ENCODE measurements at regions not wholly inside any gene's neighbourhood (a gene's known extent, or its start where the extent isn't known, plus 50 kb on each side); places are given as distances from the start of the nearest gene placed in this dataset.

DNA sequence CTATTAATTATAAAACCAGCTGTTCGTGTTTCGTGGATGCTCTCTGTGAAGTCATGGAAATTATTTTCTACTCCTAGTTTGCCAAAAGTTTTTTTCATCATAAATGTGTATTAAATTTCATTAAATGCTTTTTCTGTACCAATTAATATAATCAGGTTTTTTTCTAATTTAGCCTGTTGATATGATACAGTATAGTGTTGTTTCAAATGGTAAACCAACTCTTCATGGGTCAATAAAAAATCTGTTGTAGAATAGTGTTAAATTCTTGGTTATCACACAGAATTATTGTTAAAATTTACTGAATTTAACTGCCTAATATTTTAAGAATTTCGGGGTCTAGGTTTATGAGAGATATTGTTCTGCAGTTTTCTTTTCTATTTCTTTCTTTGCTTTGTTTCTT, 505.9 kb upstream of the MANEA start:
- peaks cover 0 to 3% of the 10 kb centered on the region in 2 donors for H3K9me3 ChIP-seq (ENCODE audit: control insufficient read depth in 2 of 2, insufficient read depth in 1 of 2, low read length in 1 of 2)
- H3K4me3 ChIP-seq (ENCODE audit: low read length in 2 of 2), result no peak overlapping the region
- no peaks in the 10 kb centered on the region for H3K36me3 ChIP-seq (ENCODE audit: control insufficient read depth in 2 of 2, insufficient read depth in 2 of 2, low read length in 1 of 2)
- H3K27me3 ChIP-seq (ENCODE audit: control insufficient read depth in 2 of 2, insufficient read depth in 1 of 2, low read length in 1 of 2), result no peaks in the 10 kb centered on the region
- H3K4me1 ChIP-seq (ENCODE audit: control insufficient read depth in 2 of 2, insufficient read depth in 2 of 2, low read length in 2 of 2), result no peaks in the 10 kb centered on the region
- no peak overlapping the region for H3K27ac ChIP-seq (ENCODE audit: low read depth in 1 of 2, low read length in 1 of 2)
- DNase-seq (ENCODE audit: low read depth in 6 of 9, low spot score in 9 of 9), result no peak
- WGBS, result 93% methylated on average over 3 of the region's 3 CpGs

DNA sequence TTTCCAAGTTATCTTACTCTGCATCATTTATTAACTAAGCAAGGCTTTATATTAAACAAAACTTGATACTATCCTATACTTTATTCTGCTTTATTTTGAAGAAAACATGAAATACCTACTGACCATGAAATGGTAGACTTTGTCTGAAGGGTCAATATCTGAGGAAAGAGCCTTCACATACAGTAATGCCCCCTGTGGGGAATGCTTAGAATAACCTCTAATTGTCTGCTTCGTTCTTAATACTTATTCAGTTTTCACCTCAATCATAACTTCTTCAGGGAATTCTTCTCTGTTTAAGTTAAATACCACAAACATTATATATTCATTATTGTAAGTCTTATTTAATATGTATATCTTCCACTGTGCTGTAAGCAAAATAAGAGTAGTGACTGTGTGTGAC, 498.9 kb upstream of the MANEA start:
- no peak for DNase-seq (ENCODE audit: low read depth in 6 of 9, low spot score in 9 of 9)
- H3K4me1 ChIP-seq (ENCODE audit: control insufficient read depth in 2 of 2, insufficient read depth in 2 of 2, low read length in 2 of 2), result no peaks in the 10 kb centered on the region
- H3K9me3 ChIP-seq (ENCODE audit: control insufficient read depth in 2 of 2, insufficient read depth in 1 of 2, low read length in 1 of 2), result no peaks in the 10 kb centered on the region
- no peak overlapping the region for H3K27ac ChIP-seq (ENCODE audit: low read depth in 1 of 2, low read length in 1 of 2)
- no peaks in the 10 kb centered on the region for H3K36me3 ChIP-seq (ENCODE audit: control insufficient read depth in 2 of 2, insufficient read depth in 2 of 2, low read length in 1 of 2)
- 68% methylated on average over 1 of the region's 1 CpG for WGBS
- H3K4me3 ChIP-seq (ENCODE audit: low read length in 2 of 2), result no peak overlapping the region
- H3K27me3 ChIP-seq (ENCODE audit: control insufficient read depth in 2 of 2, insufficient read depth in 1 of 2, low read length in 1 of 2), result no peaks in the 10 kb centered on the region

DNA sequence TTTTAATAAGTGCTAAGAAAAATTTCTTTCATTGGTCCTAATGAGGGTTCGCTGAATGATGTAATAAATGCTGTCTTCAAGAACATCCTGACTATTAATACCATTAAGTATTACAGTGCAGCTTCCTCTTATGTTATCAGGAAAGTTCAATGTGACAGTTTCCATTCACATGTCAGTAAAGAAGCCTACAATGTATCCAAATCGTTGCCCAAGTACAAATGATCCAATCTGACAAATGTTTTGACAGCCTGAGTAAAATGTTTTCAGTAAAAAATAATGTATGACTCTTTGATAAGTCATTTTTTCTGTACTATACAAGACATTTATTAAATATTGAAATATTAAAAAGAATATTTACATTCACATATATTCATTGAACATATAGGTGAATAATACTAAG, 496.1 kb upstream of the MANEA start:
- Histone ChIP-seq H3K27me3 (ENCODE audit: control insufficient read depth in 2 of 2, insufficient read depth in 1 of 2, low read length in 1 of 2) (no peaks in the 10 kb centered on the region), H3K4me3 (ENCODE audit: low read length in 2 of 2) (no peak overlapping the region), H3K36me3 (ENCODE audit: control insufficient read depth in 2 of 2, insufficient read depth in 2 of 2, low read length in 1 of 2) (no peaks in the 10 kb centered on the region), H3K4me1 (ENCODE audit: control insufficient read depth in 2 of 2, insufficient read depth in 2 of 2, low read length in 2 of 2) (no peaks in the 10 kb centered on the region), H3K9me3 (ENCODE audit: control insufficient read depth in 2 of 2, insufficient read depth in 1 of 2, low read length in 1 of 2) (no peaks in the 10 kb centered on the region), H3K27ac (ENCODE audit: low read depth in 1 of 2, low read length in 1 of 2) (no peak overlapping the region)
- DNase-seq (ENCODE audit: low read depth in 6 of 9, low spot score in 9 of 9), result no peak
- 58% methylated on average over 2 of the region's 2 CpGs for WGBS

DNA sequence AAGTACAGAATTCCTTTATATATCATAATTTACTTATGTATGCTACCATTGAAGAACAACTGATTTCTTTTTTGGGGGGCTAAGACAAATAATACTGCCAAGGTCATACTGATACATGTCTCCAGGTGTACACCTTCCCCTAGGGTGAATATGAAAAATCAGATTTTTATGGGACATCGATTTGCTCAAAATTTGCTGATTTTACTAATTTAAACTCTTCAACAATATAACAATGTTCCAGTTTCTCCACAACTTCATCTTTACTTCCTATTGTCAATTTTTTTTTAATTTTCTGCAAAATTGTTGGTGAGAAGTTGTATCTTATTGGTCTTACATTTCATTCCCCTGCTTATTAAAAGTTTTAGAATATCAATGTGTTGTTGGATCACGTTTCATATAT, 495.4 kb upstream of the MANEA start:
- WGBS, result 90% methylated on average over 2 of the region's 2 CpGs
- no peaks in the 10 kb centered on the region for H3K9me3 ChIP-seq (ENCODE audit: control insufficient read depth in 2 of 2, insufficient read depth in 1 of 2, low read length in 1 of 2)
- no peaks in the 10 kb centered on the region for H3K36me3 ChIP-seq (ENCODE audit: control insufficient read depth in 2 of 2, insufficient read depth in 2 of 2, low read length in 1 of 2)
- no peaks in the 10 kb centered on the region for H3K4me1 ChIP-seq (ENCODE audit: control insufficient read depth in 2 of 2, insufficient read depth in 2 of 2, low read length in 2 of 2)
- no peaks in the 10 kb centered on the region for H3K27me3 ChIP-seq (ENCODE audit: control insufficient read depth in 2 of 2, insufficient read depth in 1 of 2, low read length in 1 of 2)
- no peak overlapping the region for H3K4me3 ChIP-seq (ENCODE audit: low read length in 2 of 2)
- H3K27ac ChIP-seq (ENCODE audit: low read depth in 1 of 2, low read length in 1 of 2), result no peak overlapping the region
- no peak for DNase-seq (ENCODE audit: low read depth in 6 of 9, low spot score in 9 of 9)

DNA sequence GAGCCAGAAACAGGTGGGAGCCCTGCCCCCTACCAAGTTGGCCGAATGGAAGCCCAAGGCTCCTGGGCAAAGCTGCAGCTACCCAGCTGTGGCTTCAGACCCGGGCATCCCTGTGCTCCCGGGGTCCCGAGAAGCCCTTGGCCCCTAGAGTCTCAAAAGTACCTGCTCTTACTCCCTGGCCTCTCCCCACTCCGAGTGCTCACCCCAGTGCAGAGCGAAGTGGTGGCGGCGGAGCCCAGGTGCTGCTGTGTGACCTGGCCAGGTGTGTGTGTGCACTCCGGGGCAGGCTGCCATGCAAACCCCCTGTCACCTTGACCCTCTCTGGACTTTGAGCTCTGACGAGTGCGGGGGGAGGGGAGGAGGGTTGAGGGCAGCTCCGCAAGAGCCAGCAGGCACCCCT, 493.8 kb upstream of the MANEA start:
- WGBS, result 93% methylated on average over 12 of the region's 12 CpGs
- Histone ChIP-seq H3K36me3 (ENCODE audit: control insufficient read depth in 2 of 2, insufficient read depth in 2 of 2, low read length in 1 of 2) (no peaks in the 10 kb centered on the region), H3K4me1 (ENCODE audit: control insufficient read depth in 2 of 2, insufficient read depth in 2 of 2, low read length in 2 of 2) (no peaks in the 10 kb centered on the region), H3K27me3 (ENCODE audit: control insufficient read depth in 2 of 2, insufficient read depth in 1 of 2, low read length in 1 of 2) (no peaks in the 10 kb centered on the region), H3K4me3 (ENCODE audit: low read length in 2 of 2) (no peak overlapping the region), H3K9me3 (ENCODE audit: control insufficient read depth in 2 of 2, insufficient read depth in 1 of 2, low read length in 1 of 2) (no peaks in the 10 kb centered on the region), H3K27ac (ENCODE audit: low read depth in 1 of 2, low read length in 1 of 2) (no peak overlapping the region)
- DNase-seq (ENCODE audit: low read depth in 6 of 9, low spot score in 9 of 9), result no peak

DNA sequence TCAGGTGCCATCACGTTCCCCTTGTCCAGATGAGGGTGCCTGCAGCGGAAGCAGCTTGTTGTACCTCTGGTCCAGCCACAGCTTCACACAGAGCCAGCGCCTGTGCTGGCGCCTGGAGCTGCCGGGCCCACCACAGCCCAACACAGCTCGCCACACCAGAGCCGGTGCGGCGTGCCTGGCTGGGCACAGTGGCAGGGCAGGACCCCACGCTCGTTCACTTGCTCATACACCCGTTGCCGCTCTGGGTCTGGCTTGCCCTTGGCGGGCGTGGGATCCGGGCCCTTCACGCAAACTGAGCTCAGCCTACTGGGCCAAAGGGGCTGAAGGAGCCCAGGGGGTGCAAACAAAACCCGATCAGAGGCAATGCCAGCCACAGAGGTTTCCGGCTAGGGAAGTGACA, 492.5 kb upstream of the MANEA start:
- DNase-seq (ENCODE audit: low read depth in 6 of 9, low spot score in 9 of 9), result no peak
- H3K27ac ChIP-seq (ENCODE audit: low read depth in 1 of 2, low read length in 1 of 2), result no peak overlapping the region
- no peaks in the 10 kb centered on the region for H3K4me1 ChIP-seq (ENCODE audit: control insufficient read depth in 2 of 2, insufficient read depth in 2 of 2, low read length in 2 of 2)
- WGBS, result 94% methylated on average over 19 of the region's 19 CpGs
- no peak overlapping the region for H3K4me3 ChIP-seq (ENCODE audit: low read length in 2 of 2)
- H3K9me3 ChIP-seq (ENCODE audit: control insufficient read depth in 2 of 2, insufficient read depth in 1 of 2, low read length in 1 of 2), result no peaks in the 10 kb centered on the region
- H3K36me3 ChIP-seq (ENCODE audit: control insufficient read depth in 2 of 2, insufficient read depth in 2 of 2, low read length in 1 of 2), result no peaks in the 10 kb centered on the region
- H3K27me3 ChIP-seq (ENCODE audit: control insufficient read depth in 2 of 2, insufficient read depth in 1 of 2, low read length in 1 of 2), result no peaks in the 10 kb centered on the region

DNA sequence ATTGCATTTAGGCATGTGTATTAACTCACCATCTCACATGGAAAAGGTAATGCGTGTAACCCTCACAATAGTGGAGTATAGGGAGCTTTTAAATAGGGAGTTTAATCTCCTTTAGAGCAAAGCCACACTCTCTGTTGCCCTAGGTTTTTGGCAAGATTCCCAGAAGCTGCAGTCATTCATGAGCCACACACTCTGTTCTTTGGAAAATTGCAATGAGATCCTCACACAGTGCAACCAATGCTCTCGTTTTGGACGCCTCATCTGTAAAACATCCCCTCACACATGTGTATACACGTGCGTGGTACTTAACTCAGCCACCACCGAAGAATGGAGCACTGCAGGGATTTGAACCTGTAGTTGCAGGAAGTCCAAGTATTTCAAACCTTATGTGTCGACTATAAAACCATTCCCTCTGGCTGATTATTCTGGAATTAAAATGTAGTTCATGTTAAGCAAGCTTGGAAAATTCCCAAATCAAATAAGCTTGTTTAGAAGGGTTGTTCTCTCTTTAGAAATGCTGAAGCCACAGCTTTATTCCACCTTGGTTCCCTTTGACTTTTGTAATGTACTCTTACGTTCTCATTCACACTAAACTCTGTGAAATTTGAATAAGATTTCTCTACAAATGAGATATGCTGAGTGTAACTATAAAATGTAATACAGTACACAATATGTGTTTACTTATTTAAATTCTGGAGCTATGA, 489.8 kb upstream of the MANEA start:
- Histone ChIP-seq H3K36me3 (ENCODE audit: control insufficient read depth in 2 of 2, insufficient read depth in 2 of 2, low read length in 1 of 2) (no peaks in the 10 kb centered on the region), H3K9me3 (ENCODE audit: control insufficient read depth in 2 of 2, insufficient read depth in 1 of 2, low read length in 1 of 2) (no peaks in the 10 kb centered on the region), H3K27me3 (ENCODE audit: control insufficient read depth in 2 of 2, insufficient read depth in 1 of 2, low read length in 1 of 2) (no peaks in the 10 kb centered on the region), H3K4me3 (ENCODE audit: low read length in 2 of 2) (no peak overlapping the region), H3K4me1 (ENCODE audit: control insufficient read depth in 2 of 2, insufficient read depth in 2 of 2, low read length in 2 of 2) (no peaks in the 10 kb centered on the region), H3K27ac (ENCODE audit: low read depth in 1 of 2, low read length in 1 of 2) (no peak overlapping the region)
- peak in 1 of 9 donors; percentile 8 for DNase-seq (ENCODE audit: low read depth in 6 of 9, low spot score in 9 of 9)
- WGBS, result 77% methylated on average over 8 of the region's 8 CpGs

DNA sequence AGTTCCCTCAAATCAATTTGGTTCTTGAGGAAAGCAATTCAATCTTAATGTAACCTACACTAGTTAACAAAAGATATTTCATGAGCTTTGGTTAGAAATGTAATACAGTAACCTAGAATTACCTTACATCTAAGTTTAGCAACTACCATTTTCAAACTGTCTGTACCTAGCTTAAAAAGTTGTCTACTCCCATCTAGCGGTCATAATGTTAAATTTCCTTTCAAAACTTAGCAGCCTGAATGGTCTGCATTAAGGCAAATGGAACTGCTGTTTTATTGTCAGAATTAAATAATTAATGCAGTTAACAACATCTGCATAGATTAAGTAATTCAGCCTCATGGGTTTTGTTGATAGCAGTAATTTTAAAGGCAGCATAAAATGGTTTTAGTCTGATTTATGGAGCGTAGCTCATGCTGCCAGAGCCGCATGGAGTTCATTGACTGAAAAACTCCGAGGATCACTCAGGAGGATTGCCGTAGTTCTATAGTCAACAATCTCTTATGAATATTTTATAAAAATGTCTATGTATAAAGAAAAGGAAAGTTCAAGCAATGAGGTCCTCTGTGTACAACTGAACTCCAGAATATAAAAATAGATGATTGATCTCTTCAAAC, 485.4 kb upstream of the MANEA start:
- peak in 3 of 9 donors; percentile 2 to 22 (median 4) for DNase-seq (ENCODE audit: low read depth in 6 of 9, low spot score in 9 of 9)
- H3K4me1 ChIP-seq (ENCODE audit: control insufficient read depth in 2 of 2, insufficient read depth in 2 of 2, low read length in 2 of 2), result no peaks in the 10 kb centered on the region
- H3K36me3 ChIP-seq (ENCODE audit: control insufficient read depth in 2 of 2, insufficient read depth in 2 of 2, low read length in 1 of 2), result no peaks in the 10 kb centered on the region
- no peak overlapping the region for H3K27ac ChIP-seq (ENCODE audit: low read depth in 1 of 2, low read length in 1 of 2)
- H3K4me3 ChIP-seq (ENCODE audit: low read length in 2 of 2), result no peak overlapping the region
- H3K9me3 ChIP-seq (ENCODE audit: control insufficient read depth in 2 of 2, insufficient read depth in 1 of 2, low read length in 1 of 2), result no peaks in the 10 kb centered on the region
- WGBS, result 67% methylated on average over 5 of the region's 5 CpGs
- no peaks in the 10 kb centered on the region for H3K27me3 ChIP-seq (ENCODE audit: control insufficient read depth in 2 of 2, insufficient read depth in 1 of 2, low read length in 1 of 2)

DNA sequence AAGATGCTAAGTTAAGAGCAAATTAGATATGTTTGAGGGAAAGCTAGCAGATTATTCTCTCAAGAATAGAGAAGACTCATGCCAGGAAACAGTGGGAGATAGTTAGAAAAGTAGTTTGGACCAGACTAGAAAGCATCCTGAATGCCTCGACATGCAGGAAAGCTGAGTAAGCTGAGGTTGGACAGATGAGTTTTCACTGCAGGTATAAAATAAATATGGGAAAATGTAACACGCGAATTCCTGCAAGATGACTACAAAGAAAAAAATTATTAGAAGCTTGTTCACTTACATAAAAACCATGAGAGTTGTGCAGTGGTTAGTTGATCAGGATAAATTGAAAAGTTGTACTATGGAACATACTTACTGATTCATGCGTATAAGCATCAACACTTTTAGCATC, 484.2 kb upstream of the MANEA start:
- H3K27ac ChIP-seq (ENCODE audit: low read depth in 1 of 2, low read length in 1 of 2), result no peak overlapping the region
- no peak for DNase-seq (ENCODE audit: low read depth in 6 of 9, low spot score in 9 of 9)
- no peaks in the 10 kb centered on the region for H3K9me3 ChIP-seq (ENCODE audit: control insufficient read depth in 2 of 2, insufficient read depth in 1 of 2, low read length in 1 of 2)
- H3K4me1 ChIP-seq (ENCODE audit: control insufficient read depth in 2 of 2, insufficient read depth in 2 of 2, low read length in 2 of 2), result no peaks in the 10 kb centered on the region
- no peak overlapping the region for H3K4me3 ChIP-seq (ENCODE audit: low read length in 2 of 2)
- 71% methylated on average over 4 of the region's 4 CpGs for WGBS
- no peaks in the 10 kb centered on the region for H3K36me3 ChIP-seq (ENCODE audit: control insufficient read depth in 2 of 2, insufficient read depth in 2 of 2, low read length in 1 of 2)
- H3K27me3 ChIP-seq (ENCODE audit: control insufficient read depth in 2 of 2, insufficient read depth in 1 of 2, low read length in 1 of 2), result no peaks in the 10 kb centered on the region

Data from thymus (tissue), 11 donors.